Dedifferentiated amniotic fluid mesenchymal stem cell (primary cell): ENCODE measurements at regions not wholly inside any gene's neighbourhood (a gene's known extent, or its start where the extent isn't known, plus 50 kb on each side); places are given as distances from the start of the nearest gene placed in this dataset.

ENCODE experiments used
- DNase-seq: peaks from one replicate; pipeline ENCODE4 v3.0.0-alpha.2; 2016; ENCODE audit errors: extremely low spot score

- no peak for DNase-seq
These were observed 228.9 kb downstream of the CTTN start for GRCh38 chr11:70627219-70627618.

- no peak for DNase-seq
These were observed 230.0 kb downstream of the CTTN start for GRCh38 chr11:70628176-70628854.

- DNase-seq: no peak
These were observed 230.8 kb downstream of the CTTN start for GRCh38 chr11:70628855-70629844.

- no peak for DNase-seq
These were observed 231.7 kb downstream of the CTTN start for GRCh38 chr11:70630068-70630467.

- DNase-seq: no peak
These were observed 232.7 kb downstream of the CTTN start for GRCh38 chr11:70630816-70631623.

- no peak for DNase-seq
These were observed 233.3 kb downstream of the CTTN start for GRCh38 chr11:70631624-70632047.

GRCh38 chr11:70633610-70634009, 235.3 kb downstream of the CTTN start:
- no peak for DNase-seq

- DNase-seq: no peak
These were observed 238.3 kb downstream of the CTTN start for GRCh38 chr11:70636659-70637058.

GRCh38 chr11:70637186-70637800, 239.0 kb downstream of the CTTN start:
- no peak for DNase-seq

- no peak for DNase-seq
These were observed 239.7 kb downstream of the CTTN start for GRCh38 chr11:70637949-70638583.

- no peak for DNase-seq
These were observed 242.1 kb downstream of the CTTN start for GRCh38 chr11:70640408-70640807.

- no peak for DNase-seq
These were observed 243.0 kb downstream of the CTTN start for GRCh38 chr11:70641369-70641768.

GRCh38 chr11:70642266-70642665, 243.9 kb downstream of the CTTN start:
- no peak for DNase-seq

- DNase-seq: no peak
These were observed 245.3 kb downstream of the CTTN start for GRCh38 chr11:70643642-70644041.

- DNase-seq: no peak
These were observed 246.2 kb downstream of the CTTN start for GRCh38 chr11:70644343-70645060.

- DNase-seq: no peak
These were observed 247.2 kb downstream of the CTTN start for GRCh38 chr11:70645537-70645936.

- DNase-seq: no peak
These were observed 248.1 kb downstream of the CTTN start for GRCh38 chr11:70646272-70647049.

GRCh38 chr11:70647188-70648166, 249.1 kb downstream of the CTTN start:
- DNase-seq: no peak
